Neural cell (in vitro differentiated cells): ENCODE measurements at regions not wholly inside any gene's neighbourhood (a gene's known extent, or its start where the extent isn't known, plus 50 kb on each side); places are given as distances from the start of the nearest gene placed in this dataset.

Source experiments
- H2AFZ ChIP-seq: fragments of 200-600, 300-800 bp; sonication (generic), shearing (Covaris generic); 2 replicates; pipeline ENCODE4 v1.6.0; 2014; ENCODE audit warnings: low read depth, mild to moderate bottlenecking, antibody characterized with exemption, low read length, moderate library complexity
- H3F3A ChIP-seq: fragments of 200-600 bp; shearing (Covaris generic); 2 replicates; pipeline ENCODE4 v1.6.1; 2016; ENCODE audit warnings: mild to moderate bottlenecking, moderate library complexity, mixed read lengths, antibody characterized with exemption, low read length; ENCODE audit not compliant: insufficient read depth, poor library complexity, severe bottlenecking
- H3K27ac ChIP-seq: fragments of 200-600, 300-800 bp; sonication (generic), shearing (Covaris generic); 2 replicates; pipeline ENCODE4 v1.5.1; 2014; ENCODE audit warnings: mild to moderate bottlenecking, low read length, moderate library complexity
- H3K27me3 ChIP-seq: fragments of 300-800, 200-600 bp; sonication (generic), shearing (Covaris generic); 2 replicates; pipeline ENCODE4 v1.6.0; 2014; ENCODE audit warnings: mild to moderate bottlenecking, low read depth, low read length, moderate library complexity; ENCODE audit not compliant: insufficient read depth
- H3K36me3 ChIP-seq: fragments of 300-800, 200-600 bp; sonication (generic), shearing (Covaris generic); 2 replicates; pipeline ENCODE4 v1.5.1; 2014; ENCODE audit warnings: mild to moderate bottlenecking, antibody characterized with exemption, low read length, moderate library complexity; ENCODE audit not compliant: insufficient read depth
- H3K4me2 ChIP-seq: fragments of 300-800, 200-600 bp; sonication (generic), shearing (Covaris generic); 2 replicates; pipeline ENCODE4 v1.6.0; 2014; ENCODE audit warnings: mild to moderate bottlenecking, low read length
- H3K4me3 ChIP-seq: fragments of 300-800, 200-600 bp; sonication (generic), shearing (Covaris generic); 2 replicates; pipeline ENCODE4 v1.5.1; 2014; ENCODE audit warnings: mild to moderate bottlenecking, low read length, moderate library complexity
- H3K79me2 ChIP-seq: fragments of 200-600 bp; shearing (Covaris generic); replicated peaks from 2 replicates; pipeline ENCODE4 v1.6.0; 2014; ENCODE audit warnings: mild to moderate bottlenecking, low read length, moderate library complexity; ENCODE audit not compliant: insufficient read depth
- H3K9ac ChIP-seq: fragments of 300-800, 200-600 bp; sonication (generic), shearing (Covaris generic); 2 replicates; pipeline ENCODE4 v1.6.1; 2016; ENCODE audit warnings: mild to moderate bottlenecking, low read length, mixed read lengths
- H3K9me2 ChIP-seq: fragments of 200-600 bp; shearing (Covaris generic); 2 replicates; pipeline ENCODE4 v1.6.1; 2016; ENCODE audit warnings: mild to moderate bottlenecking, low read length, mixed read lengths; ENCODE audit not compliant: insufficient read depth
- H3K9me3 ChIP-seq: fragments of 200-600, 300-800 bp; sonication (generic), shearing (Covaris generic); 2 replicates; pipeline ENCODE4 v1.6.1; 2016; ENCODE audit warnings: mild to moderate bottlenecking, mixed run types, low read length, moderate library complexity, mixed read lengths
- H4K20me1 ChIP-seq: fragments of 200-600 bp; shearing (Covaris generic); 2 replicates; pipeline ENCODE4 v1.6.1; 2016; ENCODE audit warnings: mild to moderate bottlenecking, mixed run types; ENCODE audit not compliant: insufficient read depth
- EZH2 ChIP-seq: fragments of 200-600, 300-800 bp; shearing (Covaris generic), sonication (generic); IDR thresholded peaks from 2 replicates; pipeline ENCODE4 v1.6.1; 2014; ENCODE audit warnings: antibody characterized with exemption, low read length, borderline replicate concordance, mild to moderate bottlenecking; ENCODE audit not compliant: insufficient read depth, poor library complexity, severe bottlenecking
- POLR2AphosphoS5 ChIP-seq: IDR thresholded peaks from 2 replicates; pipeline ENCODE4 v1.6.1; 2012
- RAD21 ChIP-seq: fragments of 450-650 bp; conservative IDR thresholded peaks from 2 replicates; pipeline ENCODE4 v1.6.1; 2014; ENCODE audit warnings: antibody characterized with exemption, mild to moderate bottlenecking, moderate library complexity
- SMC3 ChIP-seq: fragments of 450-650 bp; conservative IDR thresholded peaks from 2 replicates; pipeline ENCODE4 v1.6.1; 2014; ENCODE audit warnings: antibody characterized with exemption, mild to moderate bottlenecking, moderate library complexity; ENCODE audit not compliant: poor library complexity
- TAF1 ChIP-seq: IDR thresholded peaks from 2 replicates; pipeline ENCODE4 v1.6.1; 2012; ENCODE audit warnings: low read depth
- TF ChIP-seq, protein P1 (sequence below): IDR thresholded peaks from 2 replicates; pipeline ENCODE4 v1.6.1; 2012; ENCODE audit warnings: borderline replicate concordance
- TF ChIP-seq, protein P2 (sequence below): fragments of 450-650 bp; IDR thresholded peaks from 2 replicates; pipeline ENCODE4 v1.5.1; 2014; ENCODE audit warnings: antibody characterized with exemption, mild to moderate bottlenecking, moderate library complexity; ENCODE audit not compliant: poor library complexity, severe bottlenecking

DNA sequence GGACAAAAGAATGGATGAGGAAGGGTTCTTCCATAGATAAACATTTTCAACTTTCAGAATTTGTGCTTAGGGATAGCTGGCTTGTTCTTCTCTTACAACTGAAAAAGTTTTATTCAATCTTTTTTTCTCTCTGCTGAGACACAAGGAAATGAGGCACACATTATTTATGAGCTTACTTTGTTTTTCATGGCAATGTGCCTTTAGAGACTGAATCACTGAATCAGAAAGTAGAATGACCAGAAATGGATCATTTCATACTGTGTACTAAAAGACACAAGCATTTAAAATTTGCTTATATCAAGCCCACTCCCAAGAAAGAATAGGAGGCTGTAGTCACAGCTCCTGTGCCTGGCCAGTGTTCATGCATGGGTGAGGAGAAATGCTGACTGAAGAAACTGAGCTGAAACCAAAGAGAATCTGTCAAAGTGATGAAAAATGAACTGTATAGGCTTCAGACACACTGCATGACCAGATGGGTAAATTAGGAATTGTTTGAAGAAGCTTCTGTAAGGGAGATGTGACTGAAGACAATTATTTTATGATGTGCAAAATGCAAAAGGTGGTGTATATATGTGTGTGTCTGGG is 413.8 kb downstream of the RAPGEF2 start:
- no peaks in the 10 kb centered on the region for H3K36me3 ChIP-seq
- TF ChIP-seq POLR2AphosphoS5 (no peak), EZH2 (no peak), RAD21 (no peak), SMC3 (no peak)
- no peak overlapping the region for H2AFZ ChIP-seq
- H3K4me3 ChIP-seq, result no peak overlapping the region
- H3K27me3 ChIP-seq, result no peaks in the 10 kb centered on the region
- H3K9me2 ChIP-seq, result no peaks in the 10 kb centered on the region
- H3K4me2 ChIP-seq, result no peak overlapping the region
- H3K9ac ChIP-seq, result no peak overlapping the region
- H3K27ac ChIP-seq, result no peak overlapping the region
- H3K9me3 ChIP-seq, result no peaks in the 10 kb centered on the region
- H3K79me2 ChIP-seq, result no peaks in the 10 kb centered on the region
- no peaks in the 10 kb centered on the region for H4K20me1 ChIP-seq
- no peaks in the 10 kb centered on the region for H3F3A ChIP-seq

DNA sequence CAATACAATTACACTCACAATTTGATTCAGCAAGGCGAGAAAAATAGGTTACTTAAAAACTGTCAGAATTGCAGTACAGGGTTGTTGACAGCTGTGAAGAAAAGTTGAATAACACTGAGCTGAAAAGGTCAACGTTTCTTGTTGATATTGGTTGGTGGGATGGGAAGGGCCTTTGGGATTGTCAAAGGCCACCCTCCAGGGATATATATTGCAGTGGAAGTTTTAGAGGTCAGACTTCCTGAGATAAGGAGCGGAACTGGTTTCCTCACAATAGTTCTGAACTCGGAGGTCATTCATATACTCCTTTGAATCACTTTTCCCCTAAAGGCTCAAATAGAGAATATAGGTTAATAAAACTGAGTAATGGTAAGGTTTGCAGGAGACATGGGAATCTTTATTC is 417.2 kb downstream of the RAPGEF2 start:
- Histone ChIP-seq H4K20me1 (no peaks in the 10 kb centered on the region), H3K27ac (no peak overlapping the region), H3K9me3 (no peaks in the 10 kb centered on the region), H3K9me2 (no peaks in the 10 kb centered on the region), H3K79me2 (no peaks in the 10 kb centered on the region), H2AFZ (no peak overlapping the region), H3K9ac (no peak overlapping the region), H3K4me3 (no peak overlapping the region), H3K4me2 (no peak overlapping the region), H3F3A (no peaks in the 10 kb centered on the region), H3K27me3 (no peaks in the 10 kb centered on the region), H3K36me3 (no peaks in the 10 kb centered on the region)
- TF ChIP-seq SMC3, result no peak

DNA sequence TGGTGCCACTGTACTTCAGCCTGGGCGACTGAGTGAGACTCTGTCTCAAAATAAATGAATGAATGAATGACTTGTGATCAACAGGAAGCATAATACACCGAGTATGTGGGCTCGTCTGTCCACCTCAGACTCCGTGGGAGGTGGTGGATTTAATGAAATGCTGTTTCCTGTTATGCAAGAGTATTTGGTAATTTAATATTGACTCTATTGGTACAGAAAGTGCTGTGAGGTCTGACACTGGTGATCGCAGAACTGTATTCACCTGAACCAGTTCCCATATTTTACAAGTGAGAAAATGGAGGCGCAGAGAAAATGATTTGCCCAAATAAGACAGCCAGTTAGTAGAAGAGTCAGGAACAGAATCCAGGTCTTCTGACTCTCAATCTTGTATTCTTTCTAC is 423.3 kb downstream of the RAPGEF2 start:
- no peak overlapping the region for H2AFZ ChIP-seq
- H3K36me3 ChIP-seq, result no peaks in the 10 kb centered on the region
- H3K4me3 ChIP-seq, result no peak overlapping the region

More for the DNA sequence above, 423.3 kb downstream of the RAPGEF2 start:
- no peaks in the 10 kb centered on the region for H3F3A ChIP-seq
- no peaks in the 10 kb centered on the region for H3K79me2 ChIP-seq
- H3K27me3 ChIP-seq, result no peaks in the 10 kb centered on the region
- no peaks in the 10 kb centered on the region for H3K9me3 ChIP-seq
- no peaks in the 10 kb centered on the region for H3K9me2 ChIP-seq
- TF ChIP-seq, protein P1, sequence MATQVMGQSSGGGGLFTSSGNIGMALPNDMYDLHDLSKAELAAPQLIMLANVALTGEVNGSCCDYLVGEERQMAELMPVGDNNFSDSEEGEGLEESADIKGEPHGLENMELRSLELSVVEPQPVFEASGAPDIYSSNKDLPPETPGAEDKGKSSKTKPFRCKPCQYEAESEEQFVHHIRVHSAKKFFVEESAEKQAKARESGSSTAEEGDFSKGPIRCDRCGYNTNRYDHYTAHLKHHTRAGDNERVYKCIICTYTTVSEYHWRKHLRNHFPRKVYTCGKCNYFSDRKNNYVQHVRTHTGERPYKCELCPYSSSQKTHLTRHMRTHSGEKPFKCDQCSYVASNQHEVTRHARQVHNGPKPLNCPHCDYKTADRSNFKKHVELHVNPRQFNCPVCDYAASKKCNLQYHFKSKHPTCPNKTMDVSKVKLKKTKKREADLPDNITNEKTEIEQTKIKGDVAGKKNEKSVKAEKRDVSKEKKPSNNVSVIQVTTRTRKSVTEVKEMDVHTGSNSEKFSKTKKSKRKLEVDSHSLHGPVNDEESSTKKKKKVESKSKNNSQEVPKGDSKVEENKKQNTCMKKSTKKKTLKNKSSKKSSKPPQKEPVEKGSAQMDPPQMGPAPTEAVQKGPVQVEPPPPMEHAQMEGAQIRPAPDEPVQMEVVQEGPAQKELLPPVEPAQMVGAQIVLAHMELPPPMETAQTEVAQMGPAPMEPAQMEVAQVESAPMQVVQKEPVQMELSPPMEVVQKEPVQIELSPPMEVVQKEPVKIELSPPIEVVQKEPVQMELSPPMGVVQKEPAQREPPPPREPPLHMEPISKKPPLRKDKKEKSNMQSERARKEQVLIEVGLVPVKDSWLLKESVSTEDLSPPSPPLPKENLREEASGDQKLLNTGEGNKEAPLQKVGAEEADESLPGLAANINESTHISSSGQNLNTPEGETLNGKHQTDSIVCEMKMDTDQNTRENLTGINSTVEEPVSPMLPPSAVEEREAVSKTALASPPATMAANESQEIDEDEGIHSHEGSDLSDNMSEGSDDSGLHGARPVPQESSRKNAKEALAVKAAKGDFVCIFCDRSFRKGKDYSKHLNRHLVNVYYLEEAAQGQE, result no peak
- TF ChIP-seq, protein P2, sequence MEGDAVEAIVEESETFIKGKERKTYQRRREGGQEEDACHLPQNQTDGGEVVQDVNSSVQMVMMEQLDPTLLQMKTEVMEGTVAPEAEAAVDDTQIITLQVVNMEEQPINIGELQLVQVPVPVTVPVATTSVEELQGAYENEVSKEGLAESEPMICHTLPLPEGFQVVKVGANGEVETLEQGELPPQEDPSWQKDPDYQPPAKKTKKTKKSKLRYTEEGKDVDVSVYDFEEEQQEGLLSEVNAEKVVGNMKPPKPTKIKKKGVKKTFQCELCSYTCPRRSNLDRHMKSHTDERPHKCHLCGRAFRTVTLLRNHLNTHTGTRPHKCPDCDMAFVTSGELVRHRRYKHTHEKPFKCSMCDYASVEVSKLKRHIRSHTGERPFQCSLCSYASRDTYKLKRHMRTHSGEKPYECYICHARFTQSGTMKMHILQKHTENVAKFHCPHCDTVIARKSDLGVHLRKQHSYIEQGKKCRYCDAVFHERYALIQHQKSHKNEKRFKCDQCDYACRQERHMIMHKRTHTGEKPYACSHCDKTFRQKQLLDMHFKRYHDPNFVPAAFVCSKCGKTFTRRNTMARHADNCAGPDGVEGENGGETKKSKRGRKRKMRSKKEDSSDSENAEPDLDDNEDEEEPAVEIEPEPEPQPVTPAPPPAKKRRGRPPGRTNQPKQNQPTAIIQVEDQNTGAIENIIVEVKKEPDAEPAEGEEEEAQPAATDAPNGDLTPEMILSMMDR, result no peak
- no peak for TF ChIP-seq TAF1
- no peak overlapping the region for H3K9ac ChIP-seq
- H3K27ac ChIP-seq, result no peak overlapping the region
- H4K20me1 ChIP-seq, result no peaks in the 10 kb centered on the region
- H3K4me2 ChIP-seq, result no peak overlapping the region
